Hematopoietic multipotent progenitor cell treated with erythropoietin and hydrocortisone succinate and interleukin-3 and kit ligand, for 15 days (in vitro differentiated cells): ENCODE measurements at regions not wholly inside any gene's neighbourhood (a gene's known extent, or its start where the extent isn't known, plus 50 kb on each side); places are given as distances from the start of the nearest gene placed in this dataset.
"Not testable (repeated sequence)": the region's sequence is repeated elsewhere in the genome, so short reads cannot be mapped to it uniquely, and the experiment has no call there.

Experiments used
- DNase-seq: peaks from one replicate; pipeline ENCODE4 v3.0.0-alpha.2; 2015; ENCODE audit warnings: low spot score

GRCh38 chr5:26543987-26544386, 494.4 kb downstream of the CDH9 start:
- no peak for DNase-seq

DNA sequence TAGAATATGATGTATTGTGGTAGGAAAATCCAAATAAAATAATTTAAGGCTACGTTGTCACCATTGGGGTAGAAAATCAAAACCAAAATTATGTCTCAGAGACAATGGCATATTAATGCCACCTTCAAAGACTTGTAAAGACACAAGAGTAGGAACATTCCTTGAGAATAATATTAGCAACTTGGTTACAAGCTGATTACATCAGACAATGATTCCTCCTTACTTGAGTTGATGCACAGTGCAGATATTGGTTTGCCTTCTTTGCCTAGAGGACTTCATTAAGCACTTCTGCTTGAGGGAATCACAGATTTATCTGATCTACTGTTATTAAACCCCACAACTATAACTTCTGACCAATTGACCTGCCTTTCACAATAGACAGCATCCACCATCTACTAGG, 500.2 kb downstream of the CDH9 start:
- no peak for DNase-seq

DNA sequence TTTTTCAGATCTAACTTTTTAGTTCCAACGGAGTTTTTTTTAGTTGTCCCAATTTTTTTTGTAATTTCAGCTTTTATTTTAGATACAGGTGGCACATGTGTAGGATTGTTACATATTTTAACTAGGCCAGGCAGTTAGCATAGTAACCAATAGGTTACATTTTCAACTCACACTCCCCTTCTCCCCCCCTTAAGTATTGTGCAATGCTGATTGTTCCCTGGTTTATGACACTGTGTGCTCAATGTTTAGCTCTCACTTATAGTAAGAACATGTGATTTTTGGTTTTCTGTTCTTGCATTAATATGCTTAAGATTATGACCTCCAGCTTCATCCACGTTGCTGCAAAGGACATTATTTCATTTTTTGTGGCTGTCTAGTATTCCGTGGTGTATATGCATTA, 503.2 kb downstream of the CDH9 start:
- no peak for DNase-seq

GRCh38 chr5:26530305-26530704, 508.1 kb downstream of the CDH9 start:
- DNase-seq: no peak

GRCh38 chr5:26519245-26519644, 519.1 kb downstream of the CDH9 start:
- no peak for DNase-seq

DNA sequence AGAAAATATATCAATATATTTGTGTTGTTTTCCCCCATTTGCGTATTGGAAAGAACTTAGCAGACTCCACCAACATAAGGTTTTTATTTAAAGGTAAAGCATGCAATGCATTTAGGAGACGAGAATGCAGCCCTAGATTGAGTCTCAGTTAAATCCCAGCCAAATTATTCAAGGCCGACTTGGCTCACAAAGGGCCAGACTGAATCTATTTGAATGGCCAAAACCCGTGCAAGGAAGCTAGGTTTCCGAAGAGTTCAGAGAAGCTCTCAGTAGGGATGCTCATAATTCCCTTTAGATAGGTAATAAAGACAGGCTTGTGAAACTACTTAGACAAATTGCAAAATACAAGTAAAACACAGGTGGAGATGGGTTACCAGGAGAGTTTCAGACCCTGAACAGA, 520.3 kb downstream of the CDH9 start:
- no peak for DNase-seq

DNA sequence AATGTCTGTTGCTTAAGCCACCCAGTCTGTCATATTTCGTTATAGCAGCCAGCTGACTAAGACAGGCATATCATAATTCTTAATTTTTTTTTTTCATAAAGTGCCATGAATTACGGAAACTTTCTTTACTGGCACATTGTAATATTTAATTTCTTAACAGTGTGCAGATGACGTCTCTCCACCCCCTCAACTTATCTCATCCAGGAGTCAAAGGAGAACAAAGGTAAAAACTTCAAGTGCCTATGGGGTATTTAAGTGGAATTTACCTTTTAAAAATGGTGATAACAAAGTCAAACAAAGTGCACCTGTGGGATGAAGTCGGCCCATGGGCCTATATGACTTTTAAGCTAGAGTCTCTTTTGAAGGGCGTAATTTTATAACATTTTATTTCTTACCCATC, 539.4 kb downstream of the CDH9 start:
- DNase-seq: no peak

DNA sequence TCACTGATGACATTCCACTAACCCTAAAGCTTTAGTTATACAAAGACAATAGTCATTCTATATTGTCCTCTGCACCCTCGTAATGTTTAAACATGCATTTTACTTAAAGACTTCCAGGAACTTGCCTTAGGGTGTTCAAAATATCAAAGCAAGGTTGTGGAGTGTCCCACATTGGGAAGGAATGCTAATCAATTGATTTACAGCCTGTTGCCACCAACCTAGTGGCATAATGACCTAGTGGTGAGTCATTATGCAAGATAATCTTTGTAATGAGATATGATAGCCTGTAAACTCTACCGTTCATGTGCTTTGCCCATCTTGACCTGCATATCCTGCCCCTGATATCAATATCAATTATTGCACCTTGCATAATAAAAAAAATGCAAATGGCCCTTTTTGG, 542.9 kb downstream of the CDH9 start:
- no peak for DNase-seq

- no peak for DNase-seq
These were observed 545.4 kb downstream of the CDH9 start for GRCh38 chr5:26492906-26493459.

DNA sequence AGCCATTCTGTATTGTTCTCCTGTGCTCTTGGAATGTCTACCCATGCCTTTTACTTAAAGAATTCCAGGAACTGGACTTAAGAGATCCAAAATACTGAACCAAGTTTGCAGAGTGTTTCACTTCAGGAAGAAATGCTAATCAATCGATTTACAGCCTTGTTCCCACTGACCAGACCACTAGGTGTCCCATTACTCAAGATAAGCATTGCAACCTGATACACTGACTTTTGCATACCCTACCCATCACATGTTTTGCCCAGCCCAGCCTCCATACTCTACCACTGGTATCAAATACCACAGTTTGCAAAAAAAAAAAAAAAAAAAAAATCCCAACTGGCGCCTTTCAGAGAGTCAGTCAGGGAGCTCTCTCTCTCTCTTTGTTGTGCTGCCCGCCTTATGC, 550.8 kb downstream of the CDH9 start:
- no peak for DNase-seq

DNA sequence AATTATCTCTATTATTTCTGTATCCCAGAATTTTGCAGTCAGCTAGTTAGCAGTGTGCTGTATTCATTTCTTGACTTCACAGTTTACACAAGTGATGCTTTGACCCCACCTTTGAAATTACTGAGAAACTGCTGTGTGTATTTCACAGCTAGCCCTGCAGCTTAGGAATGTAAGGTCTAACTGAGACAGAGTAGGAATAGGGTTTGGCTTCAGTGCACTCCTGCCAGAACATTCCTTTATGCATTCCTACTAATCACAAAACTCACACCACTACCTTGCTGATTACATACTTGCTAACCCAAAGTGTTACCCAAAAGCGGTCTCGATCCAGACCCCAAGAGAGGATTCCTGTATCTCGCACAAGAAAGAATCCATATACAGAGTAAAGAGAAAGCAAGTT, 551.8 kb downstream of the CDH9 start:
- DNase-seq: no peak

DNA sequence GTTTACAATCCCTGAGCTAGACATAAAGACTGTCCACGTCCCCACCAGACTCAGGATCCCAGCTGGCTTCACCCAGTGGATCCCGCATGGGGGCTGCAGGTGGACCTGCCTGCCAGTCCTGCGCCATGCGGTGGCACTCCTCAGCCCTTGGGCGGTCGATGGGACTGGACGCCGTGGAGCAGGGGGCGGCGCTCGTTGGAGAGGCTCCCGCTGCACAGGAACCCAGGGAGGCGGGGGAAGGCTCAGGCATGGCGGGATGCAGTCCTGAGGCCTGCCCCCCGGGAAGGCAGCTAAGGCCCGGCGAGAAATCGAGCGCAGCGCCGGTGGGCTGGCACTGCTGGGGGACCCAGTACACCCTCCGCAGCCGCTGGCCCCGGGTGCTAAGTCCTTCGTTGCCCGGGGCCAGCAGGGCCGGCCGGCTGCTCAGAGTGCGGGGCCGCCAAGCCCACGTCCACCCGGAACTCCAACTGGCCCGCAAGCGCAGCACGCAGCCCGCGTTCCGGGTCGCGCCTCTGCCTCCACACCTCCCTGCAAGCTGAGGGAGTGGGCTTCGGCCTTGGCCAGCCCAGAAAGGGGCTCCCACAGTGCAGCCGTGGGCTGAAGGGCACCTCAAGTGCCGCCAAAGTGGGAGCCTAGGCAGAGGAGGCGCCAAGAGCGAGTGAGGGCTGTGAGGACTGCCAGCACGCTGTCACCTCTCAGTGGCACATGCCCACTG, 553.1 kb downstream of the CDH9 start:
- not testable (repeated sequence) for DNase-seq

DNA sequence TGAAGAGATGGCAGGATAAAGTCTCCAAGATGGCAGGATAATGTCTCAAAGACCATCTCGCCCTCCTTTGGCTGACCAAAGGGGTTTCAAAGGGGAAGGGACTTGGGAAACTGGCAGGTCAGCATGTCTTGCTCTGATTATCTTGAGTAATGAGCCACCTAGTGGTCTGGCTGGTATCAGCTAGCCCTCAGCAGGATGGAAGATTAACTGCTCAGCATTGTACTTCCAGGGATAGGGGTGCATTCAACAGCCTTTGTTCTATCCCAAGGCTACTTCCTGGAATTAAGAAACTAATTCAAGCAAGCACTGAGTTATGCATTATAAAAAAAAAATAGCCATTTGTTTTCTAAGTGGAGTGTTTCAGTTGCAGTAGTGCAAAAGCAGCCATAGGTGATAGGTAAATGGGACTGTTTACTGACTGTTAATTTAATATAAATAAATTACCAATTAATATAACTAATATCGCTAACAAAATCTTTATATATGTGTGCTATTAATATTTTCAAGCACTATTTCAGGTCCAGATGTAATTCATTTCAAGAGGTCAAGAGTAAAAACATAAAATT, 555.5 kb downstream of the CDH9 start:
- DNase-seq: no peak

GRCh38 chr5:26482076-26482809, 556.1 kb downstream of the CDH9 start:
- DNase-seq: no peak

DNA sequence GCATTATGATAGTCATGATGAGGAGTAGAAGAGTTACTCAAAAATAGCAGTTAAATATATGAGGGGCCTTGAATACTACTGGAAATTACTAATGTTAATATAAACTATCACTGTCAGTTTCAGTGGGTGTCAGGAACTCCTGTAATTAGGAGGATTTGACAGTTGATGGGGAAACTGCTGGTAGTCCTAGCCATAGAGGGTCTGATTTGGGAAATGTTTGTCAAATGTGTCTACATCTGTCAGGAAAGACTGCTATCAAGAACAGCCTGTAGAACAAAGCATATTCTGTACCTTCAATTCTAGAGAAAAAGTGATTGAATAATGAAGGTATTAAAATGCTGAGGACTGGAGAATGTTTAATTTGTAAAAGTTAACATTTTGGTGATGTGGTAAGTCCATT, 567.9 kb downstream of the CDH9 start:
- DNase-seq: no peak

DNA sequence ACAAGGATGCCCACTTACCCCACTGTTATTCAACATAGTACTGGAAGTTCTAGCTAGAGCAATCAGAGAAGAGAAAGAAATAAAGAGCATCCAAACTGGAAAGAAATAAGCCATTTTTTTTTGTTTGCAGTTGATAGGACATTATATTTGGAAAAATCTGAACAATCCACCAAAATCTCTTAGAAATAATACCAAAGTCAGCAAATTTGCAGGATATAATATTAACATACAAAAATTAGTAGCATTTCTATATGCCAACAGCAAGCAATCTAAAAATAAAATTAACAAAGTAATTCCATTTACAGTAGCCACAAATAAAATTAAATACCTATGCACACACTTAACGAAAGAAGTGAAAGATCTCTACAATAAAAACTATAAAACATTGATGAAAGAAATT, 599.3 kb downstream of the CDH9 start:
- DNase-seq: no peak

DNA sequence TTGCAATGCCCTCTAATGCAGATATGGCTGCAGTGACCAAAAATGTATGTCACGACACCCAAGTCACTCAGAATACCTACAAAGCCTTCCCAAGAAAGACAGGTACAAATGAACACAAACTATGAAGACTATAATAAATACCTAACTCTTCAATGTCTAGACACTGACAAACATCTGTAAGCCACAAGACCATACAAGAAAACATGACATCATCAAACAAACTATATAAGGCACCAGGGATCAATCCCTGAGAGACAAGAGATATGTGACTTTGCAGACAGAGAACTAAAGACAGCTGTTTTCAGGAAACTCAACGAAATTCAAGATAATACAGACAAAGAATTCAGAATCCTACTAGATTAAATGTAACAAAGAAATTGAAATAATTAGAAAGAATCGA, 603.7 kb downstream of the CDH9 start:
- DNase-seq: no peak

GRCh38 chr5:26432386-26432785, 606.0 kb downstream of the CDH9 start:
- no peak for DNase-seq

DNA sequence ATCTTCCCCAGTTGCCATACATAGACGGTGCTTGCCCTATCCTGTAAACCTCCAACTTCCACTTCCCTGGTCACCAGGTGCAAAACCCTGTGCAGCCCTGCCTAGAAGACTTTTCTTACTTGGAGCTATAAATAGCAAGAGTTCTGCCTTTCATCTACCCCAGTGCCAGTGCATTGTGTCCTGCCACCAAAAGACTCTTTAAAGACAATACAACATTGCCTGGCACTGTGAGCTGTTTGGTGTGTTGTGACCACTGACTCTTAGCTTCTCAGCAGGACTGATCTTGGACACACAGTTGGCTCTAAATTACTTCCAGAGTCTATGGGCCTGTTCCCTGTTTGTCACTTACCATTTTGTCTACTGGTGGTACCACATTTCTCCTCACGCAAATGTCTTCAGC, 608.1 kb downstream of the CDH9 start:
- no peak for DNase-seq

DNA sequence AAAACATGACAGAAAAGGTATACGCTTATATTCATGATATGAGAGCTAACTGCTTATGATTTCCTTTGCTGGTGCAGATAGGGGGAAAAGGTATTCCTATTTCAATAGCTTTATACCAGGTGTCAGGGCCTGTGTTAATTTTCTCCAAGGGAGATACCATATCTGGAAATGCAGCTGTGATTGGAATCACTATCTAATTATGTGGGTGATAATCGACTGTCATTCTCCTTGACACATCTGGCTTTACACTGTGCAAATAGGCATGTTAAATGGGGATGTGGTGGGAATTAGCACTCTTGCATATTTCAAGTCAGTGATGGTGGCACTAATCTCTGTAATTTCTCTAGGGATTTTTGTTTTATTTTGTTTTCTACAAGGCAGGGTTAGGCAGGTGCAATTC, 611.1 kb downstream of the CDH9 start:
- no peak for DNase-seq

DNA sequence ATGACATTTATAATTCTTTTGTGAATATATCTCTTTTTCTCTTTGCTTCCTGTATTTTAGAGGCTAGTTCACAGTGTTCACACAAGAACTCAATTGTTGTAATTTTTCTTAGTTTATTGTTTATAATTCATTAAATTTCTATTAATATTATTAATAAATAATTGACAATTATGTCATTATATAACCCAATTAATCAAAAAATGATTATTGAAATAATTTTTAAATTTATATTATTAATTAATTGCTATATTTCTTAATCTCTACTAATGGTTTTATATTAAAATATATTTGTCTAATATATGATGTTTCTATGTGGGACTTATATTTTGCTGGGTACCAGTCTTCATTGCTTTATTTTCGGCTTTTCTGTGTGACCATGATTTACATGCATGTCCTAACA, 618.4 kb downstream of the CDH9 start:
- no peak for DNase-seq

GRCh38 chr5:26416911-26417310, 621.5 kb downstream of the CDH9 start:
- no peak for DNase-seq
